ENCODE measurements at regions not wholly inside any gene's neighbourhood (a gene's known extent, or its start where the extent isn't known, plus 50 kb on each side); places are given as distances from the start of the nearest gene placed in this dataset.

- no peak for DNase-seq
- TF ChIP-seq POLR2A (IDR thresholded peaks at IDR 0.05; ENCODE audit: low read length) (no peak), GATA1 (IDR thresholded peaks at IDR 0.05; ENCODE audit: low read depth, low read length) (no peak)
Observed at GRCh38 chr1:219010720-219011119, 163.0 kb upstream of the LYPLAL1 start.

GRCh38 chr1:219020386-219020785 lies 153.3 kb upstream of the LYPLAL1 start:
- no peak for DNase-seq
- no peak for TF ChIP-seq GATA1 (IDR thresholded peaks at IDR 0.05; ENCODE audit: low read depth, low read length)
- TF ChIP-seq POLR2A (IDR thresholded peaks at IDR 0.05; ENCODE audit: low read length) = no peak

- no peak for TF ChIP-seq POLR2A (IDR thresholded peaks at IDR 0.05; ENCODE audit: low read length)
- TF ChIP-seq GATA1 (IDR thresholded peaks at IDR 0.05; ENCODE audit: low read depth, low read length) = no peak
Observed at GRCh38 chr1:219020846-219021245, 152.8 kb upstream of the LYPLAL1 start.

GRCh38 chr1:219027146-219027673 lies 146.5 kb upstream of the LYPLAL1 start:
- DNase-seq = no peak
- TF ChIP-seq POLR2A (IDR thresholded peaks at IDR 0.05; ENCODE audit: low read length) (no peak), GATA1 (IDR thresholded peaks at IDR 0.05; ENCODE audit: low read depth, low read length) (no peak)

More at GRCh38 chr1:219020846-219021245, 152.8 kb upstream of the LYPLAL1 start:
- DNase-seq = no peak

GRCh38 chr1:219031809-219032208 lies 141.9 kb upstream of the LYPLAL1 start:
- DNase-seq = no peak
- TF ChIP-seq GATA1 (IDR thresholded peaks at IDR 0.05; ENCODE audit: low read depth, low read length) (no peak), POLR2A (IDR thresholded peaks at IDR 0.05; ENCODE audit: low read length) (no peak)

- DNase-seq = no peak
- no peak for TF ChIP-seq POLR2A (IDR thresholded peaks at IDR 0.05; ENCODE audit: low read length)
- no peak for TF ChIP-seq GATA1 (IDR thresholded peaks at IDR 0.05; ENCODE audit: low read depth, low read length)
Observed at GRCh38 chr1:219038398-219038797, 135.3 kb upstream of the LYPLAL1 start.

GRCh38 chr1:219039017-219039681 lies 134.5 kb upstream of the LYPLAL1 start:
- no peak for DNase-seq
- TF ChIP-seq POLR2A (IDR thresholded peaks at IDR 0.05; ENCODE audit: low read length) (no peak), GATA1 (IDR thresholded peaks at IDR 0.05; ENCODE audit: low read depth, low read length) (no peak)

GRCh38 chr1:219039682-219040154 lies 134.0 kb upstream of the LYPLAL1 start:
- TF ChIP-seq GATA1 (IDR thresholded peaks at IDR 0.05; ENCODE audit: low read depth, low read length) (no peak), POLR2A (IDR thresholded peaks at IDR 0.05; ENCODE audit: low read length) (no peak)
- DNase-seq = no peak

GRCh38 chr1:219040291-219040690 lies 133.4 kb upstream of the LYPLAL1 start:
- TF ChIP-seq POLR2A (IDR thresholded peaks at IDR 0.05; ENCODE audit: low read length) (no peak), GATA1 (IDR thresholded peaks at IDR 0.05; ENCODE audit: low read depth, low read length) (no peak)
- DNase-seq = no peak

GRCh38 chr1:219041141-219041540 lies 132.5 kb upstream of the LYPLAL1 start:
- DNase-seq = no peak
- TF ChIP-seq GATA1 (IDR thresholded peaks at IDR 0.05; ENCODE audit: low read depth, low read length) (no peak), POLR2A (IDR thresholded peaks at IDR 0.05; ENCODE audit: low read length) (no peak)

- peak; percentile 3 to 13 for DNase-seq
Observed at GRCh38 chr1:219041818-219042217, 131.9 kb upstream of the LYPLAL1 start.

GRCh38 chr1:219042769-219043168 lies 130.9 kb upstream of the LYPLAL1 start:
- DNase-seq = no peak
- TF ChIP-seq GATA1 (IDR thresholded peaks at IDR 0.05; ENCODE audit: low read depth, low read length) = no peak
- TF ChIP-seq POLR2A (IDR thresholded peaks at IDR 0.05; ENCODE audit: low read length) = no peak

More at GRCh38 chr1:219041818-219042217, 131.9 kb upstream of the LYPLAL1 start:
- TF ChIP-seq POLR2A (IDR thresholded peaks at IDR 0.05; ENCODE audit: low read length) (no peak), GATA1 (IDR thresholded peaks at IDR 0.05; ENCODE audit: low read depth, low read length) (no peak)

GRCh38 chr1:219045246-219045645 lies 128.4 kb upstream of the LYPLAL1 start:
- TF ChIP-seq POLR2A (IDR thresholded peaks at IDR 0.05; ENCODE audit: low read length) (no peak), GATA1 (IDR thresholded peaks at IDR 0.05; ENCODE audit: low read depth, low read length) (no peak)
- DNase-seq = no peak

GRCh38 chr1:219049501-219049900 lies 124.2 kb upstream of the LYPLAL1 start:
- DNase-seq = no peak
- TF ChIP-seq GATA1 (IDR thresholded peaks at IDR 0.05; ENCODE audit: low read depth, low read length) (no peak), POLR2A (IDR thresholded peaks at IDR 0.05; ENCODE audit: low read length) (no peak)
